Neutrophil (primary cell): ENCODE measurements at regions not wholly inside any gene's neighbourhood (a gene's known extent, or its start where the extent isn't known, plus 50 kb on each side); places are given as distances from the start of the nearest gene placed in this dataset.

ENCODE experiments used
- H3K27ac ChIP-seq: fragments of 200-600 bp; sonication (generic); 2 replicates; pipeline ENCODE4 v1.5.1; 2016; ENCODE audit warnings: mild to moderate bottlenecking, moderate library complexity
- H3K27me3 ChIP-seq: fragments of 200-600 bp; sonication (generic); 2 replicates; pipeline ENCODE4 v1.6.0; 2016; ENCODE audit warnings: mild to moderate bottlenecking
- H3K36me3 ChIP-seq: fragments of 200-600 bp; sonication (generic); 2 replicates; pipeline ENCODE4 v1.5.1; 2017
- H3K4me1 ChIP-seq, 2 experiments: fragments of 200-600 bp in 1 of 2; sonication (generic) in 1 of 2; 1 replicate in 1 of 2; 2 replicates in 1 of 2; pipeline versions ENCODE4 v1.5.1 to v1.6.1; 2013 to 2016; ENCODE audit warnings: low read depth in 1 of 2, low read length in 1 of 2, mild to moderate bottlenecking in 1 of 2, moderate library complexity in 1 of 2; ENCODE audit not compliant: control insufficient read depth in 1 of 2, insufficient read depth in 1 of 2
- H3K4me3 ChIP-seq, 2 experiments: fragments of 200-600 bp in 1 of 2; sonication (generic) in 1 of 2; 1 replicate in 1 of 2; 2 replicates in 1 of 2; pipeline ENCODE4 v1.5.1; 2013 to 2016; ENCODE audit warnings: low read depth in 1 of 2, low read length in 1 of 2, mild to moderate bottlenecking in 1 of 2, moderate library complexity in 1 of 2
- H3K9me3 ChIP-seq: fragments of 200-600 bp; sonication (generic); 2 replicates; pipeline ENCODE4 v1.5.1; 2016
- CTCF ChIP-seq: fragments of 200-600 bp; sonication (generic); IDR thresholded peaks from 2 replicates; pipeline ENCODE4 v1.5.1; 2016; ENCODE audit warnings: antibody characterized with exemption

DNA sequence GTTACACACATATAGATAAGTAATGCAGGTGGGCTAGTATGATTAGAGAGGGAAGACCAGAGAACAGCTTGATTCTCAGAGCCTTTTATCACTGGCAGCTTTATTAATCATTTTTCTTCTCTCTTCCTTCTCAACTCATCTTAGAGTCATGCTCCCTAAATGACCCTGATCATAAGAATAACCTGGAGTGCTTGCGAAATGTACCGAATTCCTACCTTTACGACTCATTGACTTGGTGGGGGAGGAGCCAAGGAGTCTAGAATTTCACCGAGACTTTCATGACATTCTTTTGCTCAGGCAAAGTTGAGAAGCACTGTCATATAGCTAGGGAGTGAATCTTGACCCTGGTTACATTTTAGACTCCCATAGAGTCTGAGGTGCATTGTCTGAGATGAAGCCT is 298.9 kb upstream of the PUDP start:
- H3K9me3 ChIP-seq = no peaks in the 10 kb centered on the region
- no peak for TF ChIP-seq CTCF
- H3K4me3 ChIP-seq = no peak overlapping the region
- no peaks in the 10 kb centered on the region for H3K27me3 ChIP-seq
- no peaks in the 10 kb centered on the region for H3K4me1 ChIP-seq
- H3K36me3 ChIP-seq = no peaks in the 10 kb centered on the region
- H3K27ac ChIP-seq = no peak overlapping the region

- no peaks in the 10 kb centered on the region for H3K27me3 ChIP-seq
- no peaks in the 10 kb centered on the region for H3K9me3 ChIP-seq
- no peaks in the 10 kb centered on the region for H3K4me1 ChIP-seq
- H3K27ac ChIP-seq = no peak overlapping the region
- H3K36me3 ChIP-seq = no peaks in the 10 kb centered on the region
- no peak overlapping the region for H3K4me3 ChIP-seq
- no peak for TF ChIP-seq CTCF
Observed at GRCh38 chrX:7444967-7445366, 297.0 kb upstream of the PUDP start.

DNA sequence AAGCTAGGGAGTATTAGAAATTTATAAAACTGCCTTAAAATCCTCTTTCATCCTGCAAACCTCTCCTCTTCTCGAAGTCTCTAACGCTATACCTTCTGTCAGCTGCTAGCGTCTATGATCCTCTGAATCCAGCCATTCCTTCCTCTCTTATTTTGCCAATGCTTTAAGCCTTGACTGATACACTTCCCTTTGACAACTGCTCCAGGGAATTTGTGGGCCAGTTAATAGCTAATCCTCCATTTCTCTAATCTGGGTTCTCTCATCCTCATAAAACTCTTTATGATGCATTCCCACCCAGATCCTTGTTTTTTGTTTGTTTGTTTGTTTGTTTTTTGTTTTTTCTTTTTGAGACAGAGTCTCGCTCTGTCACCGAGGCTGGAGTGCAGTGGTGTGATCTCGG is 293.6 kb upstream of the PUDP start:
- TF ChIP-seq CTCF = no peak
- Histone ChIP-seq H3K4me1 (no peaks in the 10 kb centered on the region), H3K4me3 (no peak overlapping the region), H3K9me3 (no peaks in the 10 kb centered on the region), H3K27ac (no peak overlapping the region), H3K27me3 (no peaks in the 10 kb centered on the region), H3K36me3 (no peaks in the 10 kb centered on the region)

GRCh38 chrX:7435822-7436221 is 287.9 kb upstream of the PUDP start:
- H3K4me1 ChIP-seq = no peaks in the 10 kb centered on the region
- H3K27ac ChIP-seq = no peak overlapping the region
- H3K36me3 ChIP-seq = no peaks in the 10 kb centered on the region
- H3K9me3 ChIP-seq = no peaks in the 10 kb centered on the region
- H3K27me3 ChIP-seq = no peaks in the 10 kb centered on the region
- H3K4me3 ChIP-seq = no peak overlapping the region
- TF ChIP-seq CTCF = no peak

DNA sequence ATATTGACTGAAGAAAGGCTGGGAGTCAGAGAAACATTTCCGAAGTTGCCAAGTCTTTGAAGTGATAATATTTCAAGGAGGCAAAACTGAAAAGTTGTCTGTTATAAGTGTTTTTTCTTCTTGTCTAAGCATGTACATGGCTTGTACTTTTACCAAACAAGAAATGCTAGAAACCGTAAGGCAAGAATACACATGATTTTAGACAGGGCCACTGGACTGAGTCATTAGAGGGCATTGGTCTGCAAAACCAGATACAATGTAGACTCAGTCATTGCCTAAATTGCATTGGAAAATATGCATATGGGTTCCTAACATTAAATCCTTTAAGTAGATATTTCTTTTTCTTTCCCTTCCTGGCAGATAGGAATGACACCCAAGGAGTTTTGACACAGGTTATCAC is 284.9 kb upstream of the PUDP start:
- Histone ChIP-seq H3K4me1 (no peaks in the 10 kb centered on the region), H3K9me3 (no peaks in the 10 kb centered on the region), H3K27ac (no peak overlapping the region), H3K4me3 (no peak overlapping the region), H3K27me3 (no peaks in the 10 kb centered on the region), H3K36me3 (no peaks in the 10 kb centered on the region)
- TF ChIP-seq CTCF = no peak

DNA sequence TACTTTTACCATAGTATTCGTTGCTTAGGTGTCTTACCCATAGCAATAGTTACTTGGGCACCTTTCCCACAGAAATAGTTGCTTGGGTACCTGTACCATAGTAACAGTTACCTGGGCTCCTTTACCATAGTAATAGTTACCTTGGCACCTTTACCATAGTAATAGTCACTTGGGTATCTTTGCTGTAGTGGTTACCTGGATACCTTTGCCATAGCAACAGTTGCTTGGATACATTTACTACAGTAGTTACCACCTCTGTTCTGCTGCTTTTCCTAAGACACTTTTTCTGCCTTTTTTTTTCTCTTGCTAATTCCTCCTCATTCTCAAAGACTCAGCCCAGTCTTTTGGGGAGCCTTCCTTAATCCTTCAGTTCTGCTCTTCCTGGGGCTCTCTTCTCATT is 272.8 kb upstream of the PUDP start:
- no peaks in the 10 kb centered on the region for H3K4me1 ChIP-seq
- no peak for TF ChIP-seq CTCF
- H3K36me3 ChIP-seq = no peaks in the 10 kb centered on the region
- no peaks in the 10 kb centered on the region for H3K9me3 ChIP-seq
- no peaks in the 10 kb centered on the region for H3K27me3 ChIP-seq
- no peak overlapping the region for H3K4me3 ChIP-seq
- H3K27ac ChIP-seq = no peak overlapping the region
